Panc1 (cell line): ENCODE measurements at regions not wholly inside any gene's neighbourhood (a gene's known extent, or its start where the extent isn't known, plus 50 kb on each side); places are given as distances from the start of the nearest gene placed in this dataset.

Experiments used
- ATAC-seq: fragments of 200-7000 bp; cut with Tn5 transposase; 2 replicates; pipeline ENCODE4 v1.9.1; 2020; ENCODE audit warnings: mild to moderate bottlenecking, moderate library complexity
- BruUV-seq: library from RNA; stranded (reverse); fragments of 400-500 nt; replicated peaks from 2 replicates; lab custom pipeline; 2021; lab: Mats Ljungman, UMichigan
- CTCF ChIA-PET: fragments of 300-600 bp; sonication (Branson Sonifier 250); formaldehyde crosslinking; loops from one replicate; lab custom pipeline; 2022; ENCODE audit warnings: antibody characterized with exemption; lab: Charles Lee
- POLR2A ChIA-PET: fragments of 300-600 bp; sonication (Branson Sonifier 250); formaldehyde crosslinking; loops from one replicate; lab custom pipeline; 2022; ENCODE audit warnings: antibody characterized with exemption; lab: Charles Lee
- DNase-seq: peaks from one replicate; pipeline ENCODE4 v3.0.0-alpha.2; 2010; ENCODE audit warnings: low read depth, low spot score
- H3K27ac ChIP-seq: 2 replicates; pipeline ENCODE4 v1.5.1; 2011; ENCODE audit warnings: mild to moderate bottlenecking, low read length, inconsistent platforms
- H3K27me3 ChIP-seq: fragments of 200-500 bp; sonication (Bioruptor generic); 2 replicates; pipeline ENCODE4 v1.6.0; 2014; ENCODE audit warnings: low read length, inconsistent platforms; ENCODE audit not compliant: control insufficient read depth, insufficient read depth
- H3K36me3 ChIP-seq: fragments of 200-500 bp; sonication (Bioruptor generic); 2 replicates; pipeline ENCODE4 v1.5.1; 2014; ENCODE audit warnings: inconsistent platforms, mild to moderate bottlenecking, low read length, moderate library complexity; ENCODE audit not compliant: control insufficient read depth, insufficient read depth
- H3K4me1 ChIP-seq: 2 replicates; pipeline ENCODE4 v1.5.1; 2011; ENCODE audit warnings: inconsistent platforms, mild to moderate bottlenecking, low read length, moderate library complexity; ENCODE audit not compliant: control insufficient read depth, insufficient read depth
- H3K4me3 ChIP-seq, 2 experiments: 2 replicates each; pipeline ENCODE4 v1.5.1; 2011 to 2012; ENCODE audit warnings: low read depth in 2 of 2, low read length in 2 of 2, mild to moderate bottlenecking in 2 of 2, inconsistent platforms in 1 of 2, moderate library complexity in 1 of 2
- H3K9me3 ChIP-seq: fragments of 200-500 bp; sonication (Bioruptor generic); 2 replicates; pipeline ENCODE4 v1.5.1; 2014; ENCODE audit warnings: low read depth, mild to moderate bottlenecking, inconsistent platforms, low read length, moderate library complexity; ENCODE audit not compliant: control insufficient read depth, insufficient read depth
- CTCF ChIP-seq: fragments of 450-650 bp; IDR thresholded peaks from 2 replicates; pipeline ENCODE4 v1.5.1; 2017; ENCODE audit warnings: mild to moderate bottlenecking
- POLR2AphosphoS5 ChIP-seq: IDR thresholded peaks from 2 replicates; pipeline ENCODE4 v1.6.1; 2012; ENCODE audit warnings: mild to moderate bottlenecking, low read depth, low read length, moderate library complexity
- SIN3A ChIP-seq: IDR thresholded peaks from 2 replicates; pipeline ENCODE4 v1.6.1; 2012; ENCODE audit warnings: low read depth, mild to moderate bottlenecking, low read length, moderate library complexity, borderline replicate concordance; ENCODE audit not compliant: insufficient read depth
- TCF7L2 ChIP-seq: IDR thresholded peaks from 2 replicates; pipeline ENCODE4 v1.6.1; 2011; ENCODE audit warnings: mild to moderate bottlenecking, low read depth, low read length, inconsistent platforms
- in situ Hi-C: cut with HindIII; loops from 2 replicates; pipeline ENCODE4 v1.10.0; 2016; ENCODE audit warnings: low sequenced_read_pairs, low pct_unique_long_range_greater_than_20kb
- intact Hi-C: fragments of 100-400 bp; cut with micrococcal nuclease; formaldehyde crosslinking; loops from one replicate; pipeline ENCODE4 v1.10.0; 2022; ENCODE audit not compliant: unreplicated experiment
- TF ChIP-seq, protein P1 (sequence below), 2 experiments: IDR thresholded peaks; 2 replicates each; pipeline ENCODE4 v1.6.1; 2011 to 2012; ENCODE audit warnings: low read depth in 2 of 2, control low read depth in 1 of 2, low read length in 1 of 2, mild to moderate bottlenecking in 1 of 2, moderate library complexity in 1 of 2; ENCODE audit not compliant: insufficient read depth in 1 of 2

GRCh38 chr5:13572163-13572562 lies 372.3 kb downstream of the DNAH5 start:
- H3K9me3 ChIP-seq, result no peaks in the 10 kb centered on the region; the same call in 1 of the 2 replicates
- H3K4me1 ChIP-seq, result no peaks in the 10 kb centered on the region
- no peaks in the 10 kb centered on the region for H3K36me3 ChIP-seq
- intact Hi-C loops, result no loop called here
- in situ Hi-C loops, result no loop called here
- no TSS peak for BruUV-seq
- no peak overlapping the region for H3K27ac ChIP-seq
- no peak for DNase-seq
- CTCF ChIA-PET, result no interaction called here
- no peaks in the 10 kb centered on the region for H3K27me3 ChIP-seq
- POLR2A ChIA-PET, result no interaction called here
- TF ChIP-seq, protein P1, sequence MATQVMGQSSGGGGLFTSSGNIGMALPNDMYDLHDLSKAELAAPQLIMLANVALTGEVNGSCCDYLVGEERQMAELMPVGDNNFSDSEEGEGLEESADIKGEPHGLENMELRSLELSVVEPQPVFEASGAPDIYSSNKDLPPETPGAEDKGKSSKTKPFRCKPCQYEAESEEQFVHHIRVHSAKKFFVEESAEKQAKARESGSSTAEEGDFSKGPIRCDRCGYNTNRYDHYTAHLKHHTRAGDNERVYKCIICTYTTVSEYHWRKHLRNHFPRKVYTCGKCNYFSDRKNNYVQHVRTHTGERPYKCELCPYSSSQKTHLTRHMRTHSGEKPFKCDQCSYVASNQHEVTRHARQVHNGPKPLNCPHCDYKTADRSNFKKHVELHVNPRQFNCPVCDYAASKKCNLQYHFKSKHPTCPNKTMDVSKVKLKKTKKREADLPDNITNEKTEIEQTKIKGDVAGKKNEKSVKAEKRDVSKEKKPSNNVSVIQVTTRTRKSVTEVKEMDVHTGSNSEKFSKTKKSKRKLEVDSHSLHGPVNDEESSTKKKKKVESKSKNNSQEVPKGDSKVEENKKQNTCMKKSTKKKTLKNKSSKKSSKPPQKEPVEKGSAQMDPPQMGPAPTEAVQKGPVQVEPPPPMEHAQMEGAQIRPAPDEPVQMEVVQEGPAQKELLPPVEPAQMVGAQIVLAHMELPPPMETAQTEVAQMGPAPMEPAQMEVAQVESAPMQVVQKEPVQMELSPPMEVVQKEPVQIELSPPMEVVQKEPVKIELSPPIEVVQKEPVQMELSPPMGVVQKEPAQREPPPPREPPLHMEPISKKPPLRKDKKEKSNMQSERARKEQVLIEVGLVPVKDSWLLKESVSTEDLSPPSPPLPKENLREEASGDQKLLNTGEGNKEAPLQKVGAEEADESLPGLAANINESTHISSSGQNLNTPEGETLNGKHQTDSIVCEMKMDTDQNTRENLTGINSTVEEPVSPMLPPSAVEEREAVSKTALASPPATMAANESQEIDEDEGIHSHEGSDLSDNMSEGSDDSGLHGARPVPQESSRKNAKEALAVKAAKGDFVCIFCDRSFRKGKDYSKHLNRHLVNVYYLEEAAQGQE (IDR thresholded peaks at IDR 0.05; ENCODE audit: insufficient read depth in 1 of 2, low read depth in 2 of 2, low read length in 1 of 2), result no peak
- TF ChIP-seq POLR2AphosphoS5 (no peak), SIN3A (no peak), CTCF (no peak), TCF7L2 (no peak)
- H3K4me3 ChIP-seq, result no peak overlapping the region
- ATAC-seq, result no peak

DNA sequence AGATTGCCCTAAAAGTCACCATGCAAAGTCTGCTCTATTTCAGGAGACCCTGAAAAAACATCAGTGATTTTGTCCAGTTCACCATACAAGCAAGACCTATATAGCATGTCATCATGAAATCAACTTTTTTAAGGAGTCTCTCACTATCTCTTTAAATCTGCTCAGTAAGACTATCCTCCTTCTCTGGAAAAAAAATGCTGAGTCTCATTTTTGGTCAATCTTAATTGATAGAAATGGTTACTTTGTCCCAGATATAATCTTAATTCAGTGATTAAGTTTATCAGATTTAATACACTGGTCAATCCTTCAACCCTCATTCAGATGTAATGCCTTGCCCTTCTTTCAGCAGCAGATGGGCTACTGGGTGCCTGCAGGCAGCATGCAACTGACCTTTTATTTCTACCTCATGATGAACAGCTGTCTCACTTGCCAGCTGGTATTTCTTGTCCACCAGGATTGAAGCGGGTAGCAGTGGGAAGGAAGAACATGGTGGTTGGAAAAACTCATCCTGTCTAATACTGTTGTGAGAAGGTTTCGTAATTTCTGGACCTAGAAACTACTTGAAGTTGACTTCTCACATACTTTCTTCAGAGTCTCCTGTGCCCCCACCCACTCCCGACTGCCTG lies 375.3 kb downstream of the DNAH5 start:
- Histone ChIP-seq H3K27ac (no peak overlapping the region), H3K27me3 (no peaks in the 10 kb centered on the region), H3K36me3 (no peaks in the 10 kb centered on the region), H3K9me3 (no peaks in the 10 kb centered on the region; the same call in 1 of the 2 replicates), H3K4me3 (no peak overlapping the region), H3K4me1 (no peaks in the 10 kb centered on the region)
- TF ChIP-seq TCF7L2 (no peak), SIN3A (no peak), CTCF (no peak), POLR2AphosphoS5 (no peak)
- TF ChIP-seq, protein P1 (IDR thresholded peaks at IDR 0.05; ENCODE audit: insufficient read depth in 1 of 2, low read depth in 2 of 2, low read length in 1 of 2), result no peak
- DNase-seq (no peak), ATAC-seq (no peak)
- ChIA-PET CTCF (no interaction called here), POLR2A (no interaction called here)
- in situ Hi-C loops, result no loop called here
- intact Hi-C loops, result no loop called here
- BruUV-seq, result no TSS peak
